Heart right ventricle (tissue), 16 donors: ENCODE measurements at regions not wholly inside any gene's neighbourhood (a gene's known extent, or its start where the extent isn't known, plus 50 kb on each side); places are given as distances from the start of the nearest gene placed in this dataset.

ENCODE experiments used
- ATAC-seq, 8 donors: fragments of 200-7000 bp; cut with Tn5 transposase; one replicate each; pipeline ENCODE4 v1.9.1; 2020; ENCODE audit warnings: mild to moderate bottlenecking in 8 of 8, moderate library complexity in 8 of 8, moderate number of reproducible peaks in 1 of 8
- DNase-seq, 2 donors: peaks; one replicate each; pipeline ENCODE4 v3.0.0-alpha.2; 2020
- H3K27ac ChIP-seq, 10 donors: fragments of 200-600 bp; sonication (generic) in 2 of 10; one replicate each; pipeline versions ENCODE4 v1.5.0 to v1.8.0; 2020 to 2022; ENCODE audit warnings: mild to moderate bottlenecking in 3 of 10
- H3K27me3 ChIP-seq, 7 donors: fragments of 200-600 bp; one replicate each; pipeline ENCODE4 v1.8.0; 2021 to 2022; ENCODE audit warnings: mild to moderate bottlenecking in 2 of 7
- H3K36me3 ChIP-seq, 9 donors: fragments of 200-600 bp; sonication (generic) in 1 of 9; one replicate each; pipeline versions ENCODE4 v1.5.0 to v1.8.0; 2020 to 2022; ENCODE audit warnings: mild to moderate bottlenecking in 2 of 9
- H3K4me1 ChIP-seq, 9 donors: fragments of 200-600 bp; sonication (generic) in 1 of 9; one replicate each; pipeline versions ENCODE4 v1.5.0 to v1.8.0; 2020 to 2022; ENCODE audit warnings: mild to moderate bottlenecking in 4 of 9
- H3K4me3 ChIP-seq, 10 donors: fragments of 200-600 bp; sonication (generic) in 2 of 10; one replicate each; pipeline versions ENCODE4 v1.5.0 to v1.8.0; 2020 to 2022; ENCODE audit warnings: mild to moderate bottlenecking in 7 of 10, moderate library complexity in 2 of 10
- H3K9me3 ChIP-seq, 11 donors: fragments of 200-600 bp in 10 of 11; sonication (generic) in 2 of 11; one replicate each; pipeline versions ENCODE4 v1.5.0 to v1.8.0; 2013 to 2022; ENCODE audit warnings: mild to moderate bottlenecking in 2 of 11, control low read depth in 1 of 11, moderate library complexity in 1 of 11
- WGBS, 2 donors: extraction: QIAGEN DNeasy Blood & Tissue Kit; methylation state at CpG; one replicate each; pipeline ENCODE4 v1.1.7; 2013; ENCODE audit warnings: inconsistent platforms in 1 of 2; 5-methylcytosine and 5-hydroxymethylcytosine counted together
- intact Hi-C, 10 donors: fragments of 100-400 bp; cut with DNase I; formaldehyde crosslinking; loops; one replicate each; pipeline versions ENCODE4 v1.11.1 to v1.14.2; 2022
- TF ChIP-seq, protein P1 (sequence below), 9 donors: fragments of 200-600 bp; sonication (generic) in 2 of 9; IDR thresholded peaks; one replicate each; pipeline versions ENCODE4 v1.5.0 to v1.8.0; 2021 to 2022; ENCODE audit warnings: antibody characterized with exemption in 9 of 9, mild to moderate bottlenecking in 5 of 9, moderate library complexity in 1 of 9
- donor health status: Arrhythmogenic right ventricular cardiomyopathy.
- donor health status: ischemic (EF 13 %, LVEDD 7.1; RV severe dilation, severe dysfunction).
- donor health status: healthy with polysubstance abuse.
- donor health status: DM: no; HTN: yes; CAD: no.
- donor health status: DM: no; HTN: no; CAD: no.
- donor health status: ischemic (EF 25% LVEDD 6.9; RV normal size, moderate dysfunction).
- donor health status: ischemic (EF 25% LVEDD 5.7; RV mildly dilated, moderate dysfunction).
- donor health status: healthy.
- donor health status: DM: yes; HTN: yes; CAD: no.
- donor health status: Ischemic cardiomyopathy.
- donor health status: ischemic (EF 35%, LVEDD 5.7; RV mildly dilated, moderate dysfunction).
- donor health status: nonischemic (EF 11% LVEDD 7.7; RV severe dilation, severe dysfunction).
- donor health status: DM: yes; HTN: yes; CAD: no.
- donor health status: PGD.
- donor health status: ischemic (EF 29% LVEDD 5.4; RV normal size, mild dysfunction).
- donor health status: nonischemic (EF 23%, LVEDD 6.1; RV moderate dilation, normal function).

DNA sequence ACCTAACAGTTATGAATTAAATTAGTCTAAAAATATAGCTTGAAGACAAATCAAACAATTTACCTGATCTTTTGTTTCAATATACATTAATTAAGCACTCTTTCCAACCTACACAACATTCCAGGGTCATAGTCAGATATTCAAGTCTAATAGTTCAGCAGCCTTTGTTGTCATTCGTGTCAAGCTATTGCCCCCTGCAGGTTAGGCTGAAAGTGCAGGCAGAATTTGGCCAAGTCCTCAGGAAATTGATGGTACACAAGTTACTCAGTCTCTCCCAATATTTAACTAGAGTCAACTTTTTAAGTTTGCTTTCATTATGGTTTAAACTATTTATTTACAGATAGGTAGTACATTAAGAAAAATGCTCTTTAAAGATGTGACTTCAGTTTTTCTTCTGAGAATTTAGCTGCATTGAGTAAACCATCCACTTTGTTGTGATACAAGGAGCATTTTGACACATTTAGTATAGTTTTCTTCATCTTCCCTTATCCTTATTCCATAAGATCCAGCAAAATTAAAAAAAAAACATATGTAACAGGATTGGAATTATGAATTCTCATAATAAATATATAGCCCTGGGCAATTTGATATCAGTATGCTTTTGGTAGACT lies 130.3 kb upstream of the DPYD start:
- Histone ChIP-seq H3K27me3 (peaks cover 5 to 98% (median 84%) of the 10 kb centered on the region in 7 donors), H3K4me1 (peaks cover under 1 to 28% (median 17%) of the 10 kb centered on the region in 9 donors), H3K27ac (no peak overlapping the region), H3K9me3 (no peaks in the 10 kb centered on the region), H3K36me3 (no peaks in the 10 kb centered on the region), H3K4me3 (no peak overlapping the region)
- TF ChIP-seq, protein P1, sequence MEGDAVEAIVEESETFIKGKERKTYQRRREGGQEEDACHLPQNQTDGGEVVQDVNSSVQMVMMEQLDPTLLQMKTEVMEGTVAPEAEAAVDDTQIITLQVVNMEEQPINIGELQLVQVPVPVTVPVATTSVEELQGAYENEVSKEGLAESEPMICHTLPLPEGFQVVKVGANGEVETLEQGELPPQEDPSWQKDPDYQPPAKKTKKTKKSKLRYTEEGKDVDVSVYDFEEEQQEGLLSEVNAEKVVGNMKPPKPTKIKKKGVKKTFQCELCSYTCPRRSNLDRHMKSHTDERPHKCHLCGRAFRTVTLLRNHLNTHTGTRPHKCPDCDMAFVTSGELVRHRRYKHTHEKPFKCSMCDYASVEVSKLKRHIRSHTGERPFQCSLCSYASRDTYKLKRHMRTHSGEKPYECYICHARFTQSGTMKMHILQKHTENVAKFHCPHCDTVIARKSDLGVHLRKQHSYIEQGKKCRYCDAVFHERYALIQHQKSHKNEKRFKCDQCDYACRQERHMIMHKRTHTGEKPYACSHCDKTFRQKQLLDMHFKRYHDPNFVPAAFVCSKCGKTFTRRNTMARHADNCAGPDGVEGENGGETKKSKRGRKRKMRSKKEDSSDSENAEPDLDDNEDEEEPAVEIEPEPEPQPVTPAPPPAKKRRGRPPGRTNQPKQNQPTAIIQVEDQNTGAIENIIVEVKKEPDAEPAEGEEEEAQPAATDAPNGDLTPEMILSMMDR (IDR thresholded peaks at IDR 0.05), result peak; percentile 59 to 90 (median 82)
- intact Hi-C loops, result loop anchor here in 8 of 10 donors (5.0 to 10.0 kb wide), 5 partner anchors 906 to 1816 kb away; no protein-coding TSS in a partner anchor
- no peak for ATAC-seq
- DNase-seq, result peak; percentile 36 to 50
- 0% methylated on average over 1 of the region's 1 CpG for WGBS, 2 donors

DNA sequence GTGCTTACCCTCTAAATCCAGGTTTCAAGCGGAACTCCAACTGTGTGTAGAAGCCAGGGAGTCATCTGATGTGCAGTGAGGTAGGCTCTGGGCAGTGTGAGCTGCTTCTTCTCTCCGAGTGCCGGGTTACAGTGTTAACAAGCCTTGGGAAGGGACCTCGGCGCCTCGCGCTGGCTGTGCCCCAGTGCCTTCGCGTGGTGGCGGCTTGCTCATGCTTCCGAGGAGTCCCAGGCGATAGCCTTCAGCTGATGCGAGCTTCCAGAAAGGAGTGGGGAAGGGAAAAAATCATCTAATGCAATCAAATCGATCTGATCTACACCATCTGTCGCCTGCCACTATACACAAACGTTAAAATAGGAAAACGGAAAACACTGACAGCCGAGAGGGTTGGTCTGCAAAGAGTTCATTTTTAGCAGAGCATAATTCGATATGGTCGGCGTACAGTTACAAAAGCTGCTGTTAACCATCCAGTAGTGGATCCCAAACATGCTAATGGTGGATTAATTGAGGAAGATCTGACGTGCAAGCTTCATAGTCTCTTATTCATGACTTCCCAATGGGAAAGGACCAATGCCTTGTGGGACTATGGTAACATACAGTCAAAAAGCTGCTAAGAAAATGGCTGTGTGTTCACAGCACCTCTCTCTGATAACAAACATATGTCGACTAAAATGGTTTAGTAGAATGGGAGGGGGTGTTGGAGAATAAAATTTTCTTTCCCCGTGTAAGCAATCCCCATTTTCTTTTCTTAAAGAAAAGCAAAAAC lies 128.7 kb upstream of the DPYD start:
- H3K4me3 ChIP-seq, result no peak overlapping the region
- intact Hi-C loops, result loop anchor here in 8 of 10 donors (5.0 to 10.0 kb wide), 6 partner anchors 105 to 1815 kb away; no protein-coding TSS in a partner anchor

DNA sequence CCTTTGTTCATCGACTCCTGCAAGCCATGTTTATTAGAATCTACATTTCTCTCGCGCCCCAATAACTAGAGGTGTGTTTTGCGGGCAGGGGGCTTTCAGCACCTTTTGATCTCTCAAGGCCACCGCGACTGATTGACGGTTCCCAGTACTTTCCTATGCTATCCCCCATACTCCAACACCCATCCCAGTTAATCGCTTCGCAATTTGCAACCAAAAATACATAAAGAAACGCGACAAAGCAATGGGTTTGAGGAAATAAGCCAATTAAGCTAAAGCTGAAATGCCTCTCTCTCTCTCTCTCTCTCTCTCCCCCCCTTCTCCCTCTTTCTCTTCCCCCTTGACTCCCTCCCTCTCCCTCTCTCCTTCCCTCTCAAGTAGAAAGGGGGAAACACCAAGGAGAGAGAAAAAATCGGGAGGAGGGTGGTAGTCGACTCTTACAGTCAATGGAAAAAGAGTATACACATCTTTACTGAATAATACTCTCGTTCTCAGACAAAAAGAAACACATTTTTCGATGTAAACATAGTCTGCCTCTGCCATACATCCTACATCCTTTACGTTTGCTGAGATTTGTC lies 128.0 kb upstream of the DPYD start:
- Histone ChIP-seq H3K27me3 (peaks cover 16 to 98% (median 86%) of the 10 kb centered on the region in 7 donors), H3K36me3 (no peaks in the 10 kb centered on the region), H3K4me1 (peaks cover 8 to 38% (median 30%) of the 10 kb centered on the region in 9 donors), H3K27ac (no peak overlapping the region), H3K4me3 (peak overlapping the region in 2 of 10 donors; percentile 13 to 15), H3K9me3 (no peaks in the 10 kb centered on the region)
- ATAC-seq (no peak), DNase-seq (no peak)
- intact Hi-C loops, result loop anchor here in 2 of 10 donors (10.0 kb wide), 2 partner anchors 104 to 904 kb away; no protein-coding TSS in a partner anchor
- WGBS, 2 donors, result 3% methylated on average over 16 of the region's 16 CpGs
- TF ChIP-seq, protein P1 (IDR thresholded peaks at IDR 0.05), result no peak

More for the DNA sequence above, 128.7 kb upstream of the DPYD start:
- TF ChIP-seq, protein P1 (IDR thresholded peaks at IDR 0.05), result no peak
- ATAC-seq (no peak), DNase-seq (no peak)
- Histone ChIP-seq H3K36me3 (no peaks in the 10 kb centered on the region), H3K27me3 (peaks cover 16 to 98% (median 85%) of the 10 kb centered on the region in 7 donors), H3K4me1 (peaks cover 8 to 44% (median 33%) of the 10 kb centered on the region in 9 donors), H3K27ac (no peak overlapping the region), H3K9me3 (no peaks in the 10 kb centered on the region)
- WGBS, 2 donors, result 6 to 10% methylated on average over 24 of the region's 24 CpGs

DNA sequence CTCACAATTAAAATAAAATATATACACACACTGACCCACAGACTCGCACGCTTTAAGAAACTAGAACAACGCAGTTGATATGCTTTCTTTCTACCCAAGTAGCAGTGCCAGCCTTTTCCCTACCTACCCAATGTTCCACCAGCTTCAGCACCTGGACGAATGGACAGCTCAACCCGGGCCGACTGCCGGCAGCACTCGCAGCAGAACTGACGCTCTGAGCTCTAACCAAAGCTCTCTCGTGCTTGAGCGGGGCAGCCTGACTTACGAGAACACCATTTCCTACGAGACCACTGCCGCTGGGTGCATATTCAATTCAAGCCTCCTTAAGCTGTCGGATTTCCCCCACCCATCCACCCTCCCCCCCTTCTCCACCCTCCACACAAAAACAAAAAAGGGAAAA lies 127.4 kb upstream of the DPYD start:
- H3K27ac ChIP-seq, result no peak overlapping the region
- peaks cover 20 to 98% (median 86%) of the 10 kb centered on the region in 7 donors for H3K27me3 ChIP-seq
- H3K4me3 ChIP-seq, result peak overlapping the region in 2 of 10 donors; percentile 13 to 15
- 1 to 2% methylated on average over 15 of the region's 15 CpGs for WGBS, 2 donors
- H3K4me1 ChIP-seq, result peaks cover 8 to 32% (median 24%) of the 10 kb centered on the region in 9 donors
- TF ChIP-seq, protein P1 (IDR thresholded peaks at IDR 0.05), result peak in 2 of 9 donors; percentile 17 to 20
- intact Hi-C loops, result loop anchor here in 2 of 10 donors (10.0 kb wide), 2 partner anchors 103 to 903 kb away; no protein-coding TSS in a partner anchor
- no peaks in the 10 kb centered on the region for H3K9me3 ChIP-seq
- peak; percentile 66 to 94 (median 90) for ATAC-seq
- DNase-seq, result peak; percentile 76 to 77
- H3K36me3 ChIP-seq, result no peaks in the 10 kb centered on the region
